PC-3 (cell line): ENCODE measurements at regions not wholly inside any gene's neighbourhood (a gene's known extent, or its start where the extent isn't known, plus 50 kb on each side); places are given as distances from the start of the nearest gene placed in this dataset.
A peak's percentile ranks its signal among the peaks of the same experiment; 100 is the strongest.

Experiments
- ATAC-seq: fragments of 200-7000 bp; cut with Tn5 transposase; 2 replicates; pipeline ENCODE4 v1.9.1; 2020; ENCODE audit warnings: mild to moderate bottlenecking, moderate library complexity
- BruUV-seq: library from RNA; stranded (reverse); fragments of 400-500 nt; replicated peaks from 2 replicates; lab custom pipeline; 2021; lab: Mats Ljungman, UMichigan
- CTCF ChIA-PET: fragments of 300-600 bp; sonication (Branson Sonifier 250); formaldehyde crosslinking; loops from one replicate; lab custom pipeline; 2022; ENCODE audit warnings: antibody characterized with exemption; lab: Charles Lee
- POLR2A ChIA-PET: fragments of 300-600 bp; sonication (Branson Sonifier 250); formaldehyde crosslinking; loops from one replicate; lab custom pipeline; 2022; ENCODE audit warnings: antibody characterized with exemption; ENCODE audit not compliant: unreplicated experiment; lab: Charles Lee
- DNase-seq: peaks from one replicate; pipeline ENCODE4 v3.0.0-alpha.2; 2015
- H2AFZ ChIP-seq: fragments of 300-600 bp; sonication (generic); 2 replicates; pipeline ENCODE4 v1.6.0; 2016; ENCODE audit warnings: antibody characterized with exemption, low read length
- H3F3A ChIP-seq: fragments of 300-600 bp; sonication (generic); one replicate; pipeline ENCODE4 v1.6.0; 2017; ENCODE audit warnings: antibody characterized with exemption, low read length, control low read depth, mild to moderate bottlenecking; ENCODE audit not compliant: unreplicated experiment
- H3K27ac ChIP-seq: fragments of 300-600 bp; sonication (generic); 2 replicates; pipeline ENCODE4 v1.5.1; 2016; ENCODE audit warnings: mild to moderate bottlenecking, low read length
- H3K27me3 ChIP-seq: fragments of 300-600 bp; sonication (generic); 2 replicates; pipeline ENCODE4 v1.6.1; 2016; ENCODE audit warnings: low read length, mixed read lengths
- H3K36me3 ChIP-seq: fragments of 300-600 bp; sonication (generic); 2 replicates; pipeline ENCODE4 v1.6.1; 2016; ENCODE audit warnings: low read depth, mixed run types, low read length, mixed read lengths
- H3K4me1 ChIP-seq: fragments of 300-600 bp; sonication (generic); 2 replicates; pipeline ENCODE4 v1.5.1; 2016; ENCODE audit warnings: low read length; ENCODE audit not compliant: insufficient read depth
- H3K4me2 ChIP-seq: fragments of 300-600 bp; sonication (generic); 2 replicates; pipeline ENCODE4 v1.6.0; 2016; ENCODE audit warnings: low read length
- H3K4me3 ChIP-seq: fragments of 300-600 bp; sonication (generic); 2 replicates; pipeline ENCODE4 v1.5.1; 2016; ENCODE audit warnings: mild to moderate bottlenecking, low read length, mixed read lengths
- H3K79me2 ChIP-seq: fragments of 300-600 bp; sonication (generic); 2 replicates; pipeline ENCODE4 v1.6.1; 2017; ENCODE audit warnings: low read length, mixed read lengths
- H3K9ac ChIP-seq: fragments of 300-600 bp; sonication (generic); 2 replicates; pipeline ENCODE4 v1.6.0; 2016; ENCODE audit warnings: mild to moderate bottlenecking, low read length
- H3K9me2 ChIP-seq: fragments of 300-600 bp; sonication (generic); replicated peaks from 2 replicates; pipeline ENCODE4 v1.6.1; 2016; ENCODE audit warnings: mixed run types, low read length, mixed read lengths
- H3K9me3 ChIP-seq: fragments of 300-600 bp; sonication (generic); 2 replicates; pipeline ENCODE4 v1.6.1; 2016; ENCODE audit warnings: low read length, mixed read lengths
- H4K20me1 ChIP-seq: fragments of 300-600 bp; sonication (generic); 2 replicates; pipeline ENCODE4 v1.6.1; 2016; ENCODE audit warnings: low read length, mixed read lengths
- CTCF ChIP-seq: fragments of 300-600 bp; sonication (generic); conservative IDR thresholded peaks from 2 replicates; pipeline ENCODE4 v1.5.1; 2017; ENCODE audit warnings: antibody characterized with exemption, low read depth, mild to moderate bottlenecking, low read length
- EZH2 ChIP-seq: fragments of 300-600 bp; sonication (generic); IDR thresholded peaks from one replicate; pipeline ENCODE4 v1.6.1; 2017; ENCODE audit warnings: antibody characterized with exemption, mild to moderate bottlenecking, low read length; ENCODE audit not compliant: unreplicated experiment
- EZH2phosphoT487 ChIP-seq: fragments of 300-600 bp; sonication (generic); IDR thresholded peaks from 2 replicates; pipeline ENCODE4 v1.6.1; 2018; ENCODE audit warnings: mild to moderate bottlenecking, antibody characterized with exemption, low read length, borderline replicate concordance
- intact Hi-C: fragments of 100-400 bp; cut with micrococcal nuclease; formaldehyde crosslinking; loops from 2 replicates; pipeline ENCODE4 v1.9.0; 2023

- H3K9me2 ChIP-seq, result no peaks in the 10 kb centered on the region
- no peaks in the 10 kb centered on the region for H3K36me3 ChIP-seq
- ATAC-seq, result no peak
- BruUV-seq, result no TSS peak
- no peak overlapping the region for H3K4me3 ChIP-seq
- H3K27me3 ChIP-seq, result no peaks in the 10 kb centered on the region
- intact Hi-C loops, result no loop called here
- peaks cover 8% of the 10 kb centered on the region; the same call in 1 of the 2 replicates for H3K4me1 ChIP-seq
- H4K20me1 ChIP-seq, result no peaks in the 10 kb centered on the region
- TF ChIP-seq EZH2 (no peak), EZH2phosphoT487 (no peak), CTCF (no peak)
- DNase-seq, result no peak
- H2AFZ ChIP-seq, result no peak overlapping the region
- H3K27ac ChIP-seq, result no peak overlapping the region
- no peaks in the 10 kb centered on the region for H3K79me2 ChIP-seq
- H3K9me3 ChIP-seq, result peaks cover 4% of the 10 kb centered on the region; the same call in 1 of the 2 replicates
- ChIA-PET POLR2A (no interaction called here), CTCF (no interaction called here)
- no peaks in the 10 kb centered on the region for H3F3A ChIP-seq
- no peak overlapping the region for H3K9ac ChIP-seq
- no peak overlapping the region for H3K4me2 ChIP-seq
These were observed 165.9 kb downstream of the ZFP36L2 start for GRCh38 chr2:43060390-43061016.

GRCh38 chr2:43059183-43059897, 167.1 kb downstream of the ZFP36L2 start:
- no peak overlapping the region for H3K9ac ChIP-seq
- intact Hi-C loops, result no loop called here
- H3K79me2 ChIP-seq, result no peaks in the 10 kb centered on the region
- peak; percentile 78 for ATAC-seq
- no peak overlapping the region for H2AFZ ChIP-seq
- no peaks in the 10 kb centered on the region for H3F3A ChIP-seq
- no peaks in the 10 kb centered on the region for H4K20me1 ChIP-seq
- ChIA-PET CTCF (no interaction called here), POLR2A (no interaction called here)
- no peak overlapping the region for H3K4me2 ChIP-seq
- no peak overlapping the region; the same call in 1 of the 2 replicates for H3K27ac ChIP-seq
- H3K9me2 ChIP-seq, result no peaks in the 10 kb centered on the region
- TF ChIP-seq EZH2 (no peak), CTCF (no peak), EZH2phosphoT487 (no peak)
- H3K4me3 ChIP-seq, result no peak overlapping the region
- peaks cover 8% of the 10 kb centered on the region; the same call in 1 of the 2 replicates for H3K4me1 ChIP-seq
- DNase-seq, result peak; percentile 72
- no peaks in the 10 kb centered on the region for H3K27me3 ChIP-seq
- no TSS peak for BruUV-seq
- H3K9me3 ChIP-seq, result peaks cover 4% of the 10 kb centered on the region; the same call in 1 of the 2 replicates
- H3K36me3 ChIP-seq, result no peaks in the 10 kb centered on the region

- BruUV-seq, result no TSS peak
- ChIA-PET CTCF (no interaction called here), POLR2A (no interaction called here)
- no peak for DNase-seq
- Histone ChIP-seq H3K27ac (no peak overlapping the region), H3K79me2 (no peaks in the 10 kb centered on the region), H3K36me3 (no peaks in the 10 kb centered on the region), H2AFZ (no peak overlapping the region), H3K9ac (no peak overlapping the region), H3K9me2 (no peaks in the 10 kb centered on the region), H3K4me3 (no peak overlapping the region), H4K20me1 (no peaks in the 10 kb centered on the region), H3K4me1 (peaks cover 8% of the 10 kb centered on the region; the same call in 1 of the 2 replicates), H3F3A (no peaks in the 10 kb centered on the region), H3K27me3 (no peaks in the 10 kb centered on the region), H3K4me2 (no peak overlapping the region), H3K9me3 (peaks cover 4% of the 10 kb centered on the region; the same call in 1 of the 2 replicates)
- intact Hi-C loops, result no loop called here
- no peak for ATAC-seq
- no peak for TF ChIP-seq EZH2phosphoT487
- no peak for TF ChIP-seq CTCF
- no peak for TF ChIP-seq EZH2
These were observed 167.7 kb downstream of the ZFP36L2 start for GRCh38 chr2:43058726-43059110.
